WTC11 (cell line): ENCODE measurements at regions not wholly inside any gene's neighbourhood (a gene's known extent, or its start where the extent isn't known, plus 50 kb on each side); places are given as distances from the start of the nearest gene placed in this dataset.

Experiments used
- ATAC-seq: fragments of 200-7000 bp; cut with Tn5 transposase; 2 replicates; pipeline ENCODE4 v1.10.0; 2021; ENCODE audit warnings: mild to moderate bottlenecking, moderate library complexity
- CTCF ChIA-PET: fragments of 300-600 bp; sonication (Branson Sonifier 250); formaldehyde crosslinking; loops from one replicate; lab custom pipeline; 2021; ENCODE audit warnings: antibody characterized with exemption; lab: Charles Lee
- POLR2A ChIA-PET: fragments of 350-600 bp; sonication (Branson Sonifier 250); formaldehyde crosslinking; loops from one replicate; lab custom pipeline; 2021; ENCODE audit warnings: antibody characterized with exemption; lab: Charles Lee
- DNase-seq: peaks from one replicate; pipeline ENCODE4 v3.0.0; 2021; ENCODE audit warnings: low spot score
- H3K27ac Mint-ChIP-seq: 2 replicates; pipeline ENCODE4 v1.8.0; 2021; ENCODE audit warnings: mixed read lengths
- H3K27me3 Mint-ChIP-seq: 2 replicates; pipeline ENCODE4 v1.8.0; 2021; ENCODE audit warnings: low read depth, mild to moderate bottlenecking, moderate library complexity, mixed read lengths
- H3K36me3 Mint-ChIP-seq: 2 replicates; pipeline ENCODE4 v1.8.0; 2021; ENCODE audit warnings: mixed read lengths
- H3K4me1 Mint-ChIP-seq: 2 replicates; pipeline ENCODE4 v1.8.0; 2022; ENCODE audit warnings: mixed read lengths
- H3K4me3 Mint-ChIP-seq: 2 replicates; pipeline ENCODE4 v1.8.0; 2021; ENCODE audit warnings: mild to moderate bottlenecking, moderate library complexity, mixed read lengths
- H3K9me3 Mint-ChIP-seq: 2 replicates; pipeline ENCODE4 v1.8.0; 2021; ENCODE audit warnings: mixed read lengths
- ATF2 ChIP-seq: sonication (generic); formaldehyde crosslinking; IDR thresholded peaks from 2 replicates; pipeline ENCODE4 v1.8.1; 2022; ENCODE audit warnings: low read depth, missing genetic modification reagents, borderline replicate concordance
- CREM ChIP-seq: sonication (generic); formaldehyde crosslinking; IDR thresholded peaks from 2 replicates; pipeline ENCODE4 v1.8.1; 2022; ENCODE audit warnings: mild to moderate bottlenecking, missing genetic modification reagents, moderate library complexity
- E2F1 ChIP-seq: sonication (generic); formaldehyde crosslinking; IDR thresholded peaks from 2 replicates; pipeline ENCODE4 v1.8.0; 2022; ENCODE audit warnings: mild to moderate bottlenecking, missing genetic modification reagents
- ELF4 ChIP-seq: sonication (generic); formaldehyde crosslinking; IDR thresholded peaks from 2 replicates; pipeline ENCODE4 v1.8.1; 2022; ENCODE audit warnings: low read depth, mild to moderate bottlenecking, moderate library complexity, missing genetic modification reagents
- GABPB1 ChIP-seq: sonication (generic); formaldehyde crosslinking; IDR thresholded peaks from 2 replicates; pipeline ENCODE4 v1.8.1; 2023; ENCODE audit warnings: mild to moderate bottlenecking, missing genetic modification reagents
- HMGA2 ChIP-seq: fragments of 250-450 bp; sonication (Bioruptor Pico); IDR thresholded peaks from 2 replicates; pipeline ENCODE4 v1.4.0; 2021; ENCODE audit warnings: mild to moderate bottlenecking, moderate library complexity
- HMGXB4 ChIP-seq: sonication (generic); formaldehyde crosslinking; IDR thresholded peaks from 2 replicates; pipeline ENCODE4 v1.8.1; 2023; ENCODE audit warnings: mild to moderate bottlenecking, moderate library complexity, missing genetic modification reagents
- JAZF1 ChIP-seq: fragments of 250-450 bp; sonication (Bioruptor Pico); IDR thresholded peaks from 2 replicates; pipeline ENCODE4 v1.9.0; 2021; ENCODE audit warnings: moderate library complexity, mild to moderate bottlenecking, inconsistent platforms
- JUN ChIP-seq: sonication (generic); formaldehyde crosslinking; IDR thresholded peaks from 2 replicates; pipeline ENCODE4 v1.8.0; 2023; ENCODE audit warnings: mild to moderate bottlenecking, missing genetic modification reagents
- NFE2L1 ChIP-seq: sonication (generic); formaldehyde crosslinking; IDR thresholded peaks from 2 replicates; pipeline ENCODE4 v1.8.1; 2023; ENCODE audit warnings: missing genetic modification reagents
- RORB ChIP-seq: fragments of 250-450 bp; sonication (Bioruptor Pico); IDR thresholded peaks from 2 replicates; pipeline ENCODE4 v1.9.0; 2021; ENCODE audit warnings: mild to moderate bottlenecking
- STAT6 ChIP-seq: sonication (generic); formaldehyde crosslinking; conservative IDR thresholded peaks from 2 replicates; pipeline ENCODE4 v1.8.1; 2023; ENCODE audit warnings: mild to moderate bottlenecking, low read depth, missing genetic modification reagents, moderate library complexity
- ZNF138 ChIP-seq: sonication (generic); formaldehyde crosslinking; conservative IDR thresholded peaks from 2 replicates; pipeline ENCODE4 v1.8.1; 2022; ENCODE audit warnings: mild to moderate bottlenecking, moderate library complexity, missing genetic modification reagents
- ZNF512 ChIP-seq: sonication (generic); formaldehyde crosslinking; IDR thresholded peaks from 2 replicates; pipeline ENCODE4 v1.8.1; 2022; ENCODE audit warnings: missing genetic modification reagents, borderline replicate concordance
- TF ChIP-seq, protein P1 (sequence below): sonication (generic); formaldehyde crosslinking; IDR thresholded peaks from 2 replicates; pipeline ENCODE4 v1.8.0; 2022; ENCODE audit warnings: mild to moderate bottlenecking, missing genetic modification reagents
- TF ChIP-seq, protein P2 (sequence below): sonication (generic); formaldehyde crosslinking; IDR thresholded peaks from 2 replicates; pipeline ENCODE4 v1.8.1; 2022; ENCODE audit warnings: mild to moderate bottlenecking, missing genetic modification reagents, moderate library complexity, borderline replicate concordance
- TF ChIP-seq, protein P3 (sequence below): sonication (generic); formaldehyde crosslinking; IDR thresholded peaks from 2 replicates; pipeline ENCODE4 v1.8.1; 2023; ENCODE audit warnings: mild to moderate bottlenecking, missing genetic modification reagents, moderate library complexity
- TF ChIP-seq, protein P4 (sequence below): fragments of 250-450 bp; sonication (Bioruptor Pico); IDR thresholded peaks from 2 replicates; pipeline ENCODE4 v1.9.0; 2021; ENCODE audit warnings: mild to moderate bottlenecking, borderline replicate concordance

GRCh38 chr6:156519940-156520339 is 257.2 kb upstream of the ARID1B start (continued):
- TF ChIP-seq E2F1 (CRISPR knock-in tag) (no peak), STAT6 (CRISPR knock-in tag) (no peak), HMGXB4 (no peak), ELF4 (no peak), JAZF1 (CRISPR knock-in tag) (no peak), JUN (CRISPR knock-in tag) (no peak), GABPB1 (CRISPR knock-in tag) (no peak), NFE2L1 (CRISPR knock-in tag) (no peak), ATF2 (CRISPR knock-in tag) (no peak)
- TF ChIP-seq, protein P1, sequence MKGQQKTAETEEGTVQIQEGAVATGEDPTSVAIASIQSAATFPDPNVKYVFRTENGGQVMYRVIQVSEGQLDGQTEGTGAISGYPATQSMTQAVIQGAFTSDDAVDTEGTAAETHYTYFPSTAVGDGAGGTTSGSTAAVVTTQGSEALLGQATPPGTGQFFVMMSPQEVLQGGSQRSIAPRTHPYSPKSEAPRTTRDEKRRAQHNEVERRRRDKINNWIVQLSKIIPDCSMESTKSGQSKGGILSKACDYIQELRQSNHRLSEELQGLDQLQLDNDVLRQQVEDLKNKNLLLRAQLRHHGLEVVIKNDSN (CRISPR knock-in tag), result no peak
- TF ChIP-seq, protein P2, sequence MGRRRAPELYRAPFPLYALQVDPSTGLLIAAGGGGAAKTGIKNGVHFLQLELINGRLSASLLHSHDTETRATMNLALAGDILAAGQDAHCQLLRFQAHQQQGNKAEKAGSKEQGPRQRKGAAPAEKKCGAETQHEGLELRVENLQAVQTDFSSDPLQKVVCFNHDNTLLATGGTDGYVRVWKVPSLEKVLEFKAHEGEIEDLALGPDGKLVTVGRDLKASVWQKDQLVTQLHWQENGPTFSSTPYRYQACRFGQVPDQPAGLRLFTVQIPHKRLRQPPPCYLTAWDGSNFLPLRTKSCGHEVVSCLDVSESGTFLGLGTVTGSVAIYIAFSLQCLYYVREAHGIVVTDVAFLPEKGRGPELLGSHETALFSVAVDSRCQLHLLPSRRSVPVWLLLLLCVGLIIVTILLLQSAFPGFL (CRISPR knock-in tag), result no peak

- no peak for DNase-seq
- Mint-ChIP-seq H3K27me3 (no peaks in the 10 kb centered on the region), H3K4me3 (no peak overlapping the region)
- POLR2A ChIA-PET, result interaction anchor here (0.7 kb wide), 1 partner anchor 638 kb away, joined by 3 read pairs; no protein-coding TSS in a partner anchor
- TF ChIP-seq ELF4, result no peak
- TF ChIP-seq RORB (CRISPR knock-in tag), result no peak
- TF ChIP-seq, protein P3, sequence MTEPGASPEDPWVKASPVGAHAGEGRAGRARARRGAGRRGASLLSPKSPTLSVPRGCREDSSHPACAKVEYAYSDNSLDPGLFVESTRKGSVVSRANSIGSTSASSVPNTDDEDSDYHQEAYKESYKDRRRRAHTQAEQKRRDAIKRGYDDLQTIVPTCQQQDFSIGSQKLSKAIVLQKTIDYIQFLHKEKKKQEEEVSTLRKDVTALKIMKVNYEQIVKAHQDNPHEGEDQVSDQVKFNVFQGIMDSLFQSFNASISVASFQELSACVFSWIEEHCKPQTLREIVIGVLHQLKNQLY (CRISPR knock-in tag), result no peak
- no peak for TF ChIP-seq ZNF138 (CRISPR knock-in tag)
- TF ChIP-seq, protein P4, sequence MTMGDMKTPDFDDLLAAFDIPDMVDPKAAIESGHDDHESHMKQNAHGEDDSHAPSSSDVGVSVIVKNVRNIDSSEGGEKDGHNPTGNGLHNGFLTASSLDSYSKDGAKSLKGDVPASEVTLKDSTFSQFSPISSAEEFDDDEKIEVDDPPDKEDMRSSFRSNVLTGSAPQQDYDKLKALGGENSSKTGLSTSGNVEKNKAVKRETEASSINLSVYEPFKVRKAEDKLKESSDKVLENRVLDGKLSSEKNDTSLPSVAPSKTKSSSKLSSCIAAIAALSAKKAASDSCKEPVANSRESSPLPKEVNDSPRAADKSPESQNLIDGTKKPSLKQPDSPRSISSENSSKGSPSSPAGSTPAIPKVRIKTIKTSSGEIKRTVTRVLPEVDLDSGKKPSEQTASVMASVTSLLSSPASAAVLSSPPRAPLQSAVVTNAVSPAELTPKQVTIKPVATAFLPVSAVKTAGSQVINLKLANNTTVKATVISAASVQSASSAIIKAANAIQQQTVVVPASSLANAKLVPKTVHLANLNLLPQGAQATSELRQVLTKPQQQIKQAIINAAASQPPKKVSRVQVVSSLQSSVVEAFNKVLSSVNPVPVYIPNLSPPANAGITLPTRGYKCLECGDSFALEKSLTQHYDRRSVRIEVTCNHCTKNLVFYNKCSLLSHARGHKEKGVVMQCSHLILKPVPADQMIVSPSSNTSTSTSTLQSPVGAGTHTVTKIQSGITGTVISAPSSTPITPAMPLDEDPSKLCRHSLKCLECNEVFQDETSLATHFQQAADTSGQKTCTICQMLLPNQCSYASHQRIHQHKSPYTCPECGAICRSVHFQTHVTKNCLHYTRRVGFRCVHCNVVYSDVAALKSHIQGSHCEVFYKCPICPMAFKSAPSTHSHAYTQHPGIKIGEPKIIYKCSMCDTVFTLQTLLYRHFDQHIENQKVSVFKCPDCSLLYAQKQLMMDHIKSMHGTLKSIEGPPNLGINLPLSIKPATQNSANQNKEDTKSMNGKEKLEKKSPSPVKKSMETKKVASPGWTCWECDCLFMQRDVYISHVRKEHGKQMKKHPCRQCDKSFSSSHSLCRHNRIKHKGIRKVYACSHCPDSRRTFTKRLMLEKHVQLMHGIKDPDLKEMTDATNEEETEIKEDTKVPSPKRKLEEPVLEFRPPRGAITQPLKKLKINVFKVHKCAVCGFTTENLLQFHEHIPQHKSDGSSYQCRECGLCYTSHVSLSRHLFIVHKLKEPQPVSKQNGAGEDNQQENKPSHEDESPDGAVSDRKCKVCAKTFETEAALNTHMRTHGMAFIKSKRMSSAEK (CRISPR knock-in tag), result no peak
- TF ChIP-seq ZNF512 (CRISPR knock-in tag), result no peak
- no peak for TF ChIP-seq HMGA2
- no peak for TF ChIP-seq JUN (CRISPR knock-in tag)
- no peak for TF ChIP-seq CREM (CRISPR knock-in tag)
- TF ChIP-seq, all 79 proteins: peak for 0
- ATAC-seq, result no peak
- CTCF ChIA-PET, result no interaction called here
- Mint-ChIP-seq H3K36me3 (peaks cover 14% of the 10 kb centered on the region), H3K9me3 (peaks cover 15% of the 10 kb centered on the region), H3K27ac (no peak overlapping the region), H3K4me1 (no peaks in the 10 kb centered on the region)
Observed at GRCh38 chr6:156517088-156517487, 260.1 kb upstream of the ARID1B start.
